HG03064 (cell line): ENCODE measurements at regions not wholly inside any gene's neighbourhood (a gene's known extent, or its start where the extent isn't known, plus 50 kb on each side); places are given as distances from the start of the nearest gene placed in this dataset.

ENCODE experiments used
- ATAC-seq: cut with Tn5 transposase; IDR thresholded peaks from one replicate; pipeline ENCODE4 v1.9.1; 2021; ENCODE audit warnings: low read depth; ENCODE audit not compliant: unreplicated experiment

DNA sequence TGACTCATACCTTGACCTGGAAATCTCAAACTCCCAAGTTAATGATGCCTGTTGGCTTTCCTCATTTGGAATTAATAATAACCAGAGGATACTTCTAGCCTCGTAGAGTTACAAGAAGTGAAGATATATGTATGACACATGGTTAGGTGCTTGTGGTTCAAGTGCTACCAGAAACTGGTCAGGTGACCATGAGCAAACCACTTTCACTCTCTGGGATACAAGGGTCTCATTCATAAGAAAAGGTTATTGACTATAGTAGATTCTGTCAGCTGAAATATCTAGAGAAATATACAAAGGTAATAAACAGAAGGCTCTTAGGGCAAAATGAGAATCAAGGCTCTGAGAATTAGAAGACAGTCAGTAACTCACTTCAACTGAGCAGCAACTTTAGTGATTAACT lies 233.3 kb downstream of the KCNA4 start:
- no peak for ATAC-seq

- no peak for ATAC-seq
These were observed 234.4 kb downstream of the KCNA4 start for GRCh38 chr11:29782447-29782846.

DNA sequence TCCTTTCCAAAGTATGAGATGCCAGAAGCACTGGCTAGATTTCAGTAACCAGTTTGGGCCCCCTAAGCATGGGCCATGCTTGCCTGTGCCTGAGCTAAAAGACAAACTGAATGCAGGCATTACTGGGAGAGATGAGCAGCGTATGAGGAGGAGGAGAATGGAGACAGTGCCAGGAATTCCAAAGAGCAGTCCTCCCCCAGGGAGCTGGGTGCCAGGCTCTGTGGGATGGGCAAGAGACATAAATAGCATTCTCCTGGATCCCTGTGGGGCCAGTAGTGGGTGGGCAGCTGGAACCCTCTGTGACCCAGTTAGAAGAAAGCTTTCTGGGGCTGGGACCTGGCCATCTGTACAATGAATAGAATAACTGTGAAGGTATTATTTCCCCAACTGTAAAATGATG lies 235.6 kb downstream of the KCNA4 start:
- ATAC-seq, result no peak

GRCh38 chr11:29780756-29781155 lies 236.1 kb downstream of the KCNA4 start:
- ATAC-seq, result no peak

DNA sequence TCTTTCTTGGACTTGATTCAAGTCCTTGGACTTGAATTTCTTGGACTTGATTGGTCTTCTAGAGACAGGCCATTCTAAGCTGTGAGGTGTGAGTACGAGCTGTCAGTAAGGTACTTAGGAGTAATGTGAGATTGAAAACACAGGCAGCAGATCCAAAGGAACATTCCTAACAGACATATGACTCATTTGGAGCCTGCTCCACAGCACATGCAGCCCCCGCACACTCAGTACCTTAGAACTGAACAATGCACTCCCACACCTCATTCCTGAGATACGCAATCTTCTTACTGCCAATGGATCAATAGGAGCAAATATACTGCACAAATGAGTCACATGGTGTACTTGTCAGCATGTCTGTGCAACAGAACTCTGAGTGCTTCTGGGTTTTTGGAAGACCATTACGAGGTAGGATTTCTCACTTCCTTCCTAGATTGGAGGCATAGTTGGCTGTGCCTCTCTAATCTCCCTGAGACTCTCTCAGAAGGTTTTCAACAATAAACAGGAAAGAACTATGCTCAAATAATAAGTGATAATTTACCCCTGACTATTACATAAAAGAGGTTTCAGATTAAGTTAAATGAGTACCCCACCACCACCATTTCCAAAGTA lies 243.1 kb downstream of the KCNA4 start:
- ATAC-seq, result no peak

DNA sequence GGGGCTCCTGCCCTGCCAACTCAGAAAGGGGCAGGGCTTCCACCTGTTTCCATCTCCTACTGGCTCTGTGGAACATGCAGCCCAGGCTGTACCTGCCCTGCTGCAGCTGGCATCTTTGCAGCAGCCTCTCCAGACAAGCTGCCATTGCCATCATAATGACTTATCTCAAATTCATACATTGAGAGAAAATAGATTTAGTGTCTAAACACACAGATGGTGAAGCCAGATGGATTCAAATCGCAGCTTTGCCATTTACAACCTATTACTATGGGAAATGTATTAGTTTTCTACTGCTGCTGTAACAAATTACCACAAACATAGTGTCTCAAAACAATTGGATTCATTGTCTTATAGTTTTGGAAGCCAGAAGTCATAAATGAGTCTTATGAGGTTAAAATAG lies 260.0 kb downstream of the KCNA4 start:
- no peak for ATAC-seq

DNA sequence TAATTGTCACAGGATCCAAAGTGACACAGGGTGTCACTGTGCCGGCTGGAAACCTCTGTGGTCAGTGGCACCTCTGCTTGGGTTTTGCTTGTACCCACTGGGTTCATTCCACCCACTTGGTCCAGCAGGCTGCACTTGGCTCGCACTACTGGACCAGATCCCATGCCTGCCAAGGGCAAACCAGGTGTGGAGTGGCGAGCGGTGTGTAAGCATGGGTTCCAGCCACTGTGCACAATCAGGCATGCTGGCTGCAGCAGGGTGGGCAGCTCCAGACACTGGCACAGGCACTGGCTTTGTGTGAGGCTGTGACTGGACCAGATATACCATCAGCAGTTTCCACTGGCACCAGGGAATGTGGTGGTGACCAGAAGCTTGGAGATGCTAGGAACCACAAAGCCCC lies 261.4 kb downstream of the KCNA4 start:
- no peak for ATAC-seq

DNA sequence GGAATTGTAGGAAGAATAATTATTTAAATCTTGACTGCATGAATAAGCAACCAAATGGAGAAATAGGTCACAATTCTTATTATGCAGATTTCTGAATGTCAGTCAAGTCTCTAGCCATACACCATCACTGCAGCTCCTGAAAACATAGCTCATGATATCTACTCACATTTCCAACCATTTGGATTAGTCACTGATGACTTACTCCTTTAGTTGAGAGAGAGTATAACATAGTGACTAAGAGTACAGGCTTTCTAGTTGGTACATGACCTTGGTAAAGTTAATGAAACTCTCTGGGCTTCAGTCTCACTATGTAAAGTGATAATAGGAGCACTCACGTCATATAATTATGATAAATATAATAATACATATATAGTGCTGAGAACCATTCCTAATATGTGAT lies 265.2 kb downstream of the KCNA4 start:
- no peak for ATAC-seq

DNA sequence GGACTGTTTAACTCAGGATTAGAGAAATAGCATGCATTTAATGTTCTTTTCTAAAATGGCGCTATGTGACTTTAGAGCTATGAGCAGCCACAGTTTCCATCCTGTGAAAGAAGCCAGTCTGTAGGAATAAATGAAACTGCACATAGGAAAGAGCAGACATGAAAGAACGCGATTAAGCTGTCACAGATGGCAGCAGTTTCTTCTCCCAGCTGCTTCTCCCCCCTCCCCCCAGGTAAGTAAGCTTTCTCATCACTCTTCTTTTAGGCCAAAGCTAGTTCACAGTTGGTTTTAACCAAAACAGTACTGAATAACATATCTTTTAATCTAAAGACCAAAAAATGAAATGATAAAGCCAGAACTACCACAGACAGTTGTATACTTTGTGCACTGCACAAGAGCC lies 266.4 kb downstream of the KCNA4 start:
- no peak for ATAC-seq

- no peak for ATAC-seq
These were observed 282.5 kb downstream of the KCNA4 start for GRCh38 chr11:29734287-29734686.

DNA sequence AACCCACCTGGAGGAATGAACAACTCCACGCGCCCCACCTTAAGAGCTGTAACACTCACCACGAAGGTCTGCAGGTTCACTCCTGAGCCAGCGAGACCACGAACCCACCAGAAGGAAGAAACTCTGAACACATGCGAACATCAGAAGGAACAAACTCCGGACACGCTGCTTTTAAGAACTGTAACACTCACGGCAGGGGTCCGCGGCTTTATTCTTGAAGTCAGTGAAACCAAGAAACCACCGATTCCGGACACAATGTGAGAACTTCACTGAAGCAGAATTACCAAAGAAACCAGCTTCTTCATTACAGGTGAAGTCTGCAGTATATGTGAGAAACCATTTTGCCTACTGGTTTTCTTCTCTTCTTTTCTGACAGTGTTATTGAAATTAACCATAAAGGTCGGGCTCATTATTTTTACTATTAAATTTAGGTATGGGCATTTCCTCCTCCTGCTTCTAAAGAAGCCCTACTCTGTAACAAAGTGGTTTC lies 303.0 kb downstream of the KCNA4 start:
- ATAC-seq, result no peak

GRCh38 chr11:29712616-29713015 lies 304.2 kb downstream of the KCNA4 start:
- no peak for ATAC-seq

DNA sequence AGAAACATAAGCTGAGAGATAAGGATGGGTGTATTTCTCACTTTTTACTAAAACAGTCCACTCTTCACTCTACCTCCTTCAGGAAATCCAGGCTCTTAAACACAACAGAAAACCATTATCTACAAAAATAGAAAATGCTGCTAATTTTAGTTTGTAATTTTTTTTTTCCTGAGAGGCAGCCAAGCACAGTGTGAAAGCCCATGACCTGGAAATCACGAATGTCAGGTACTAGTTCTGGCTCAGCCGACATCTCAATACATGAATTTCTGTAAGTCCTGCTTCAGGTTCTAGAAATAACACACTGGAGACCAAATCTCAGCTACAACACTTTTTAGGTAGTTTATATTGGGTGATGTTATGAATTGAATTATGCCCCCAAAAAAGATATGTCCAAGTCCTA lies 308.9 kb downstream of the KCNA4 start:
- ATAC-seq, result no peak

DNA sequence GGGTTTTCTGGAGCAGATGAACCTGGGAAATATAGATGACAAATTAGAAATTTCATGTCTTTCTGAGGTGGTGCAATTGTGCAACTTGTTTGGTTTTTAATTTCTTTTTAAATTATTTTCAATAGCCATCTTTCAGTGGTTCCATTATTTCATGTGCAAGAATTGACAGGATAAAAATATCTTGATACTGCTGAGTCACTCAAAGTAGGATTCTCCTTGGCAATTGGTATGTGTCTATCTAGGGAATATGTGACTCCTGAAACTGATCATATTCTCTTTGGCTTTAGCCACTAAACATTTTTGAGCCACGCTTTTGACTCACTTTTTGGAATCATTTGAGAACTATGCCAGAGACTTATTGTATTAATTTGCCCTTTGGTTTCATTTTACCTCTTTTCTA lies 331.5 kb downstream of the KCNA4 start:
- ATAC-seq, result no peak

- ATAC-seq, result no peak
These were observed 334.0 kb downstream of the KCNA4 start for GRCh38 chr11:29682856-29683255.

GRCh38 chr11:29679996-29680395 lies 336.8 kb downstream of the KCNA4 start:
- ATAC-seq, result no peak

DNA sequence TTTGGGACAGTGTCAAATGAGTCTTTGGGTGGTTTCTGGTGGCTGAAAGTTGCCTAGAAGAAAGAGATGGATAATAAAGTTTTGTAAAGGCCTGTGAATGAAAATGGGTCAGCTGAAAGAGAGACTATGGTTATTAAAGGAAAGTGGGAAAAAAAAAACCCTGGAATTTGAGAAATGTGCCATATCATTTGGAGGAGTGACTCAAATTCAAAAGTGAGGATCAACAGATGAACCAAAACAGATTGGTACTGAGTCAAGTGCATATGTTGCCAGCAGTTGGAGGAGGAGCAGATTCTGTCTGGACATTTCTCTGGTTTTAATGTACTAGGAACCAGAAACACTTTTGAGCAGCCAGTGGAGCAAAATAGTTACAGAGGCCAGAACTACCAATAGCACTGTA lies 339.8 kb downstream of the KCNA4 start:
- no peak for ATAC-seq

- no peak for ATAC-seq
These were observed 347.5 kb downstream of the KCNA4 start for GRCh38 chr11:29669310-29669709.

DNA sequence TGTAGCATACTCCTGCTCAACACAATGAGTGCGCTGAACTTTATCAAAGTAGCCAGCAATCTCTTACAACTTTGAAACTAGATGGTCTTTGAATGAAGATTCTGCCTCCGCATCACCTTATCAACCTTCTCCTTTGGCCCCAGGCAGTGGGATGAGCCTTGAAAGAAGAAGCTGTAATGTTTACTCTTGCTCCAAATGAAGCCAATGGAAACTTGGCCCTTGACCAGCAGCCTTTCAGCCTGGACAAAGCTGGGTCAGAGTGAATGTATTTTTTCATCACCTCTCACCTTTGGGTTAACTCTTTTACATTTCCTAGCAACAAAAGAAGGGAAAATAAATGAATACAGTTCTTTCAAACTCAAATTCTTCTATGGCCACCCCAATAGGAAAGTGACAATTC lies 359.1 kb downstream of the KCNA4 start:
- ATAC-seq, result no peak

DNA sequence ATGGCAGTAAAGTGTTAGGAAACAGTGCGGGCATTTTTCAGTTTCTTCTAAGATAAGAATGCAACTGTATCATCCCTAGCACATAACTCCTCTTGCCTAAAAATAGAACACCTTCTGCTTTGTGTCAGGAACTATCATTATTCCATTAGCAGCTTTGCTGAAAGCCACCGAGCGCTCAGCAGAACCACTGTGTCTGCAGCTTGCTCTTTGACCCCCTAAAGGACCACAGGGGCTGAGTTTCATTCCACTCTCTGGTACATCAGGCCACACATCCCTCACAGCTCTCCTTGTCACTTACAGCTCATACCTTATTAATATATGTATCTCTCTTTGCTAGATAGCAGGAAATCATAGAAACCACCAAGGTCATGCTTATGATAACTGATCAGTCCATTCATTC lies 360.2 kb downstream of the KCNA4 start:
- no peak for ATAC-seq

GRCh38 chr11:29645373-29645772 lies 371.5 kb downstream of the KCNA4 start:
- ATAC-seq, result no peak

DNA sequence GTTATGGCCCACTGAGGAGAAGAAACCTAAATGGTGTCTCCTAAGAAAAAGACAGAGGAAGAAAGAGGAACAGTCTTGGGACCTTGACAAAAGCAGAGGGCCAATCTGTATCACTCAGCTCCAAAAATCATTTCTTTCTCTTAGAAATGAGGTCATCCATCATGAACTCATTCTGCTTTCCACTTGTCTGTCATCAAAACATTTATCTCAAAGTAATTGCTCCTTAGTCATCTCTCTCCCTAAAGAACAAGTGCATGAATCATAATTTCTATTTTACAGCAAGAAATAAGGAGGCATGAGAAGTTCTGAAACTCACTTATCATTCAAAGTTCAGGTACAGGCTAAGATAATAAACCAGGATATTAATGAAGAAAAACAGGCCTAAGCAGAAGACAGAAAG lies 375.6 kb downstream of the KCNA4 start:
- no peak for ATAC-seq

- no peak for ATAC-seq
These were observed 382.1 kb downstream of the KCNA4 start for GRCh38 chr11:29634744-29635143.
